Suprapubic skin (tissue), 4 donors: ENCODE measurements at regions not wholly inside any gene's neighbourhood (a gene's known extent, or its start where the extent isn't known, plus 50 kb on each side); places are given as distances from the start of the nearest gene placed in this dataset.

Experiments
- EP300 ChIP-seq: sonication (generic); formaldehyde crosslinking; IDR thresholded peaks from one replicate; pipeline ENCODE4 v1.6.1; 2017; ENCODE audit warnings: antibody characterized with exemption
- POLR2A ChIP-seq, 2 donors: fragments of 450-650 bp; IDR thresholded peaks; one replicate each; pipeline ENCODE4 v1.6.1; 2017; ENCODE audit warnings: antibody characterized with exemption in 2 of 2, mild to moderate bottlenecking in 2 of 2, moderate library complexity in 2 of 2
- POLR2AphosphoS5 ChIP-seq, 3 donors: sonication (generic); formaldehyde crosslinking; IDR thresholded peaks; one replicate each; pipeline ENCODE4 v1.6.1; 2017; ENCODE audit warnings: antibody characterized with exemption in 3 of 3
- TF ChIP-seq, protein P1 (sequence below), 2 donors: fragments of 200-600 bp in 1 of 2; fragments of 450-650 bp in 1 of 2; sonication (generic) in 1 of 2; IDR thresholded peaks; one replicate each; pipeline ENCODE4 v1.5.1; 2016 to 2019; ENCODE audit warnings: antibody characterized with exemption in 2 of 2, mild to moderate bottlenecking in 1 of 2, moderate library complexity in 1 of 2

DNA sequence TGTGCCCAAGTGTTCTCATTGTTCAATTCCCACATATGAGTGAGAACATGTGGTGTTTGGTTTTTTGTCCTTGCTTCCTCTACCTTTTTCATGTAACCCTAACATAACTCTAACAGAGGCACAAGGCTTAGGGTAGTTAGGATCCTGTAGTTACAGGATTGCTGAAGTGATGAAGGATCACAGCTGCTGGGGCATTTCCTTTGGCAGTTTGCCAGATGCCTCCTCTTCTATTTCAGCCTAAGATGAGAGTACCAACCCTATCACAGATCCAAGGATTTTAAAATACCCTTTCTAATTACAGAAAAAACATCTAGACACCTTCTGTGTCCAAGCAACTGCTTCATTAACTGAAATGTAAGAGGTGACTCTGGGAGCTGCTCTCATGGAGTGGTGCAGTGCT lies 141.7 kb upstream of the COL1A2 start:
- TF ChIP-seq, protein P1, sequence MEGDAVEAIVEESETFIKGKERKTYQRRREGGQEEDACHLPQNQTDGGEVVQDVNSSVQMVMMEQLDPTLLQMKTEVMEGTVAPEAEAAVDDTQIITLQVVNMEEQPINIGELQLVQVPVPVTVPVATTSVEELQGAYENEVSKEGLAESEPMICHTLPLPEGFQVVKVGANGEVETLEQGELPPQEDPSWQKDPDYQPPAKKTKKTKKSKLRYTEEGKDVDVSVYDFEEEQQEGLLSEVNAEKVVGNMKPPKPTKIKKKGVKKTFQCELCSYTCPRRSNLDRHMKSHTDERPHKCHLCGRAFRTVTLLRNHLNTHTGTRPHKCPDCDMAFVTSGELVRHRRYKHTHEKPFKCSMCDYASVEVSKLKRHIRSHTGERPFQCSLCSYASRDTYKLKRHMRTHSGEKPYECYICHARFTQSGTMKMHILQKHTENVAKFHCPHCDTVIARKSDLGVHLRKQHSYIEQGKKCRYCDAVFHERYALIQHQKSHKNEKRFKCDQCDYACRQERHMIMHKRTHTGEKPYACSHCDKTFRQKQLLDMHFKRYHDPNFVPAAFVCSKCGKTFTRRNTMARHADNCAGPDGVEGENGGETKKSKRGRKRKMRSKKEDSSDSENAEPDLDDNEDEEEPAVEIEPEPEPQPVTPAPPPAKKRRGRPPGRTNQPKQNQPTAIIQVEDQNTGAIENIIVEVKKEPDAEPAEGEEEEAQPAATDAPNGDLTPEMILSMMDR (IDR thresholded peaks at IDR 0.05), result no peak
- TF ChIP-seq EP300 (no peak), POLR2A (IDR thresholded peaks at IDR 0.05) (no peak), POLR2AphosphoS5 (IDR thresholded peaks at IDR 0.05) (no peak)
